ENCODE measurements at regions not wholly inside any gene's neighbourhood (a gene's known extent, or its start where the extent isn't known, plus 50 kb on each side); places are given as distances from the start of the nearest gene placed in this dataset.

GRCh38 chrX:2577844-2578466 is 77.2 kb upstream of the DHRSX start:
- Histone ChIP-seq H3K27ac (no peak overlapping the region), H3K4me1 (ENCODE audit: control insufficient read depth in 1 of 2, low read depth in 2 of 2) (peaks cover 0 to 4% of the 10 kb centered on the region in 2 donors), H3K4me3 (no peak overlapping the region), H3K36me3 (no peaks in the 10 kb centered on the region), H3K27me3 (replicated peaks; ENCODE audit: insufficient read depth) (no peaks in the 10 kb centered on the region), H3K9me3 (no peaks in the 10 kb centered on the region)
- ATAC-seq (ENCODE audit: insufficient number of reproducible peaks, low FRiP score, low read depth): no peak
- no peak for DNase-seq (ENCODE audit: low spot score)
- no peak for TF ChIP-seq CTCF (IDR thresholded peaks at IDR 0.05)

- DNase-seq (ENCODE audit: low spot score): no peak
- no peaks in the 10 kb centered on the region for H3K36me3 ChIP-seq
- no peak overlapping the region for H3K27ac ChIP-seq
- no peaks in the 10 kb centered on the region for H3K27me3 ChIP-seq (replicated peaks; ENCODE audit: insufficient read depth)
- H3K4me1 ChIP-seq (ENCODE audit: control insufficient read depth in 1 of 2, low read depth in 2 of 2): no peaks in the 10 kb centered on the region
- no peak for TF ChIP-seq CTCF (IDR thresholded peaks at IDR 0.05)
- no peaks in the 10 kb centered on the region for H3K9me3 ChIP-seq
- H3K4me3 ChIP-seq: no peak overlapping the region
- ATAC-seq (ENCODE audit: insufficient number of reproducible peaks, low FRiP score, low read depth): no peak
Observed at GRCh38 chrX:2576793-2577192, 76.0 kb upstream of the DHRSX start.

- DNase-seq (ENCODE audit: low spot score): no peak
- Histone ChIP-seq H3K36me3 (no peaks in the 10 kb centered on the region), H3K9me3 (no peaks in the 10 kb centered on the region), H3K27me3 (replicated peaks; ENCODE audit: insufficient read depth) (no peaks in the 10 kb centered on the region), H3K4me1 (ENCODE audit: control insufficient read depth in 1 of 2, low read depth in 2 of 2) (no peaks in the 10 kb centered on the region), H3K27ac (no peak overlapping the region), H3K4me3 (no peak overlapping the region)
- ATAC-seq (ENCODE audit: insufficient number of reproducible peaks, low FRiP score, low read depth): no peak
- TF ChIP-seq CTCF (IDR thresholded peaks at IDR 0.05): no peak
Observed at GRCh38 chrX:2574271-2574670, 73.5 kb upstream of the DHRSX start.

- Histone ChIP-seq H3K27me3 (replicated peaks; ENCODE audit: insufficient read depth) (no peaks in the 10 kb centered on the region), H3K36me3 (no peaks in the 10 kb centered on the region), H3K4me3 (no peak overlapping the region), H3K9me3 (no peaks in the 10 kb centered on the region), H3K4me1 (ENCODE audit: control insufficient read depth in 1 of 2, low read depth in 2 of 2) (no peaks in the 10 kb centered on the region), H3K27ac (no peak overlapping the region)
- TF ChIP-seq CTCF (IDR thresholded peaks at IDR 0.05): no peak
- no peak for DNase-seq (ENCODE audit: low spot score)
- ATAC-seq (ENCODE audit: insufficient number of reproducible peaks, low FRiP score, low read depth): no peak
Observed at GRCh38 chrX:2572740-2573139, 72.0 kb upstream of the DHRSX start.

GRCh38 chrX:2568125-2568524 is 67.3 kb upstream of the DHRSX start:
- H3K4me3 ChIP-seq: no peak overlapping the region
- no peak overlapping the region for H3K27ac ChIP-seq
- no peaks in the 10 kb centered on the region for H3K9me3 ChIP-seq
- peaks cover 3% of the 10 kb centered on the region for H3K36me3 ChIP-seq
- H3K27me3 ChIP-seq (replicated peaks; ENCODE audit: insufficient read depth): no peaks in the 10 kb centered on the region
- TF ChIP-seq CTCF (IDR thresholded peaks at IDR 0.05): no peak
- DNase-seq (ENCODE audit: low spot score) (no peak), ATAC-seq (ENCODE audit: insufficient number of reproducible peaks, low FRiP score, low read depth) (no peak)
- H3K4me1 ChIP-seq (ENCODE audit: control insufficient read depth in 1 of 2, low read depth in 2 of 2): no peaks in the 10 kb centered on the region
